ENCODE measurements at regions not wholly inside any gene's neighbourhood (a gene's known extent, or its start where the extent isn't known, plus 50 kb on each side); places are given as distances from the start of the nearest gene placed in this dataset.

DNA sequence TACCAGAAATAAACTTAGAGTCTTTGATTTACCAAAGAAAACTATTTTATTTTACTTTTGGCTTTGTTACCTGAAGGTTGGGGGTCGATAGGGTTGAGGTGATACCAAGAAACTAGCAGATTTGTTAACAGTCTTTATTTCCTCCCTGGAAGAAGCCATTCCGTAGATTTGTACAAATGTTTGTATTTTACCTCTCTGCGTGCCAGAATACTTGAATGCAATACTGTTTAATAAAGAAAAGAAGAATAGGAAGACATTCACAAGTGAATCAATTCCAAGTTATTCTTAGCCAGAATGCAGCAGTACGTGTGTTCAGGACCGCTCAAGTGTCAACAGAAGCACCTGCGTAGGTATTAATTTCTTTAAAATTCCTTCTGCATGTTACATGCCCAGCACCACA lies 260.3 kb upstream of the TENM3 start:
- DNase-seq (ENCODE audit: low read depth) = no peak
- no peak for TF ChIP-seq CTCF (IDR thresholded peaks at IDR 0.05; ENCODE audit: low read length, missing control alignments)
- no peak overlapping the region for H3K4me3 ChIP-seq (replicated peaks; ENCODE audit: low read depth, low read length)

DNA sequence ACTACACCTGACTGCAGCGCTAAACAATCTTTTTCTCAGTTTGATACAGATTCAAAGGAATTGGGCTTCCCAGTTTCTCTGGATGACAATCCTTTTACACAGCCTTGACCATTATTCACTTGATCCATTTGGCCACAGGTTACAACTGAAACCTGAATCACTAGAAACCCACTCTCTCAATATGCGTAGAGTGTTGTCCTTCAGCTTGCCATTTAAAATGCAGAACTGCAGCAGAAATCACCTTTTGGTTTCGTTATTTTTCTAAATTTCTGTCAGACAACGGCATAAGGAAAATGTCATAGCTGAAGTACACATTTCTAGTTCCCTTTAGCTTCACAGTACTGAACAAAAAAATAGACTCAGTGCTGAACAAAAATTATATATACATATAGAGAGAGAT lies 255.8 kb upstream of the TENM3 start:
- H3K4me3 ChIP-seq (replicated peaks; ENCODE audit: low read depth, low read length) = no peak overlapping the region
- DNase-seq (ENCODE audit: low read depth) = no peak
- TF ChIP-seq CTCF (IDR thresholded peaks at IDR 0.05; ENCODE audit: low read length, missing control alignments) = no peak

GRCh38 chr4:181989071-181989470 lies 254.1 kb upstream of the TENM3 start:
- no peak overlapping the region for H3K4me3 ChIP-seq (replicated peaks; ENCODE audit: low read depth, low read length)
- no peak for DNase-seq (ENCODE audit: low read depth)
- TF ChIP-seq CTCF (IDR thresholded peaks at IDR 0.05; ENCODE audit: low read length, missing control alignments) = no peak

DNA sequence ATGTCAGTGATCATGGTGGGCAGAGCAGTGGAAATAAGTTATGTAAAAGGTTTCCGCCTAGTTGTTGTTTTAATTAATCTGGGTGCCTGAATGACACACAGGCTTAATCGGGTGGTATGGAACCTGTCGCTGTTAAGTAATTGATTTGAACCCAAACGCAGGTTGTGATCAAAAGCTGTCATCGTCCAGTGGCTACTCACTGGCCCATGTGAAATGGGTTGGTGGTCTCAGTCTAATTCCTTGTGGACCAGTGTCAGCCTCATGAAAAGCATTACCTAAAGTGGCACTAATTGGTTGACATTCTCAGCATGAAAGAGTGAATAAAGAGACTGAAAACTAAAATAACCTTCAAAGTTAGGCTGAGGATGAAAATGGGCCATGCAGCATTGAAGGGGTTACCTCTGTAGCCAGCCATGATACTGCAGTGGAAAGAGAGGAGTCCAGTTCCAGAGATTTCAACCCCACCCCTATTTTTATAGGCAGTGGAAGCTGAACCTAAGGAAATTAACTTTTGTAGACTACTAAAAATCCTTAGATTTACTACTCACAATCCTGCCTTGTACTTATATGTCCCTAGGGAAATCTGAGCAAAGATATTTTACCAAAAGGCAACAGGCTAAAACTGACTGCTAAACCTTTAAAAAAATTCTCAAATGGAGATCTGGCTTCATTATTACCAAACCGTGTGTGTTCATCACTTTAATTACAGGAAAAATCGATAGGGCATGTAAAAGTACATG lies 251.7 kb upstream of the TENM3 start:
- no peak for DNase-seq (ENCODE audit: low read depth)
- TF ChIP-seq CTCF (IDR thresholded peaks at IDR 0.05; ENCODE audit: low read length, missing control alignments) = no peak
- H3K4me3 ChIP-seq (replicated peaks; ENCODE audit: low read depth, low read length) = no peak overlapping the region

GRCh38 chr4:181998398-181999295 lies 244.6 kb upstream of the TENM3 start:
- no peak overlapping the region for H3K4me3 ChIP-seq (replicated peaks; ENCODE audit: low read depth, low read length)
- peak; percentile 8 for TF ChIP-seq CTCF (IDR thresholded peaks at IDR 0.05; ENCODE audit: low read length, missing control alignments)
- no peak for DNase-seq (ENCODE audit: low read depth)

DNA sequence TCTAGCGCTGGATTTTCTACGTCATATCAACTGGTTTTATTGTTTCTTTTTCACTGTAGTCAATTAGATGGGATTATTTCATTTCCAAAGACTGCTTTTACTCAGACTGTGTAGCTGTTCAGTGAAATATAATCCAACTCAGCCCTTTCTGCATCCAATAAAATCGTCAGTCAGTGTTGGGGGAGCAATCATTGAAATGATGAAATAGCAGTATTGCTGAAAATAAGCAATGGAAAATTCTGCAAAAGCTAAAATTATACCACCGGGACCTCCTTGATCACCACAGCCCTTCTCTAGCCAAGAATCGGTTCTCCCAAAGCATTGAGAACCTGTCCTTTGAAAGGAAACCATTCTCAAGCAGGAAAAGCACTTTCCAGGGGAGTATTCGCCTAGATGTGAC lies 243.1 kb upstream of the TENM3 start:
- no peak for DNase-seq (ENCODE audit: low read depth)
- no peak for TF ChIP-seq CTCF (IDR thresholded peaks at IDR 0.05; ENCODE audit: low read length, missing control alignments)
- H3K4me3 ChIP-seq (replicated peaks; ENCODE audit: low read depth, low read length) = no peak overlapping the region
